GM23248 (cell line): ENCODE measurements at regions not wholly inside any gene's neighbourhood (a gene's known extent, or its start where the extent isn't known, plus 50 kb on each side); places are given as distances from the start of the nearest gene placed in this dataset.

Source experiments
- EZH2 ChIP-seq: fragments of 200-600 bp; sonication (generic); IDR thresholded peaks from 2 replicates; pipeline ENCODE4 v1.6.1; 2018; ENCODE audit warnings: antibody characterized with exemption, mild to moderate bottlenecking; ENCODE audit not compliant: insufficient read depth, poor library complexity, severe bottlenecking
- EZH2phosphoT487 ChIP-seq: fragments of 200-600 bp; sonication (generic); IDR thresholded peaks from 2 replicates; pipeline ENCODE4 v1.6.1; 2018; ENCODE audit warnings: antibody characterized with exemption, moderate library complexity, mild to moderate bottlenecking, low read depth; ENCODE audit not compliant: insufficient read depth

DNA sequence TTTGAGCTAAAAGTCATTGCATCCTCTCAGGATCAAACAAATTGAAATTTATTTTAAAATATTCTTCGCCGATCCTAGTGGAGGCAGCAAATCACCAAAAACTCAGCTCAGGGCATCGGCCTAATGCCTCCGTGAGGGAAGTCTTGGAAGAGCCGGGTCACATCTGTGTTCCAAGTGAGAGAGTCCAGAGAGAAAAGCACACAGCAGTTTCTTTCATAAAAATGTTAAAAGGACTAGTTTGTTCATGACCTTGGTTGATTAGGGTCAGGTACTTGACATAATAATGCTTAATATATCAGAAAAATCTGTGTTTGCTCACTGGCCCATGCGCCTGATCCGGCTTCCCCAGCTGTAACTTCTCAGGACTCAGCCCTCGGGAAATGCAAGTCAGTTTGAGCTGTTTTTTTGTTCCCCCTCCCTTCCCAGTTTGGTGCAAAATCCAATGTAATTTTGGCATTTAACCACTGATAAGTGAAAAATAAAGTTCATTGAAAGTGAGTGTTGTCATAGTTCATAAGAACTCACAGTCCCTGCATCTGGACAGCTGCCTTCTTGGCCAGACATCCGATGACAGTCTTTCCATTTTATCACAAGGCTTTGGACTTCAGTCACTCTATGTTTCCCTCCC, 161.7 kb downstream of the CAND1 start:
- TF ChIP-seq EZH2phosphoT487, result no peak
- no peak for TF ChIP-seq EZH2
